ENCODE measurements at regions not wholly inside any gene's neighbourhood (a gene's known extent, or its start where the extent isn't known, plus 50 kb on each side); places are given as distances from the start of the nearest gene placed in this dataset.
"Not testable (repeated sequence)": the region's sequence is repeated elsewhere in the genome, so short reads cannot be mapped to it uniquely, and the experiment has no call there.

- Mint-ChIP-seq H3K4me1 (ENCODE audit: low read depth) (no peaks in the 10 kb centered on the region), H3K9me3 (peaks cover 52% of the 10 kb centered on the region)
These were observed 73.3 kb upstream of the FSIP2 start for GRCh38 chr2:185665251-185665814.

GRCh38 chr2:185667452-185667851 lies 71.2 kb upstream of the FSIP2 start:
- Mint-ChIP-seq H3K4me1 (ENCODE audit: low read depth) (no peaks in the 10 kb centered on the region), H3K27ac (no peak overlapping the region), H3K9me3 (peaks cover 60% of the 10 kb centered on the region), H3K27me3 (ENCODE audit: insufficient read depth) (no peaks in the 10 kb centered on the region), H3K36me3 (ENCODE audit: low read depth) (no peaks in the 10 kb centered on the region; the same call in 1 of the 2 replicates), H3K4me3 (no peak overlapping the region)
- TF ChIP-seq CTCF (IDR thresholded peaks at IDR 0.05) = no peak
- DNase-seq = no peak

More at GRCh38 chr2:185665251-185665814, 73.3 kb upstream of the FSIP2 start:
- TF ChIP-seq CTCF (IDR thresholded peaks at IDR 0.05) = no peak
- no peaks in the 10 kb centered on the region for H3K27me3 Mint-ChIP-seq (ENCODE audit: insufficient read depth)
- no peaks in the 10 kb centered on the region; the same call in 1 of the 2 replicates for H3K36me3 Mint-ChIP-seq (ENCODE audit: low read depth)
- no peak overlapping the region for H3K4me3 Mint-ChIP-seq
- DNase-seq = no peak
- H3K27ac Mint-ChIP-seq = no peak overlapping the region

- H3K4me1 Mint-ChIP-seq (ENCODE audit: low read depth) = no peaks in the 10 kb centered on the region
- peaks cover 55% of the 10 kb centered on the region for H3K9me3 Mint-ChIP-seq
- no peak for DNase-seq
- no peak overlapping the region for H3K27ac Mint-ChIP-seq
- H3K4me3 Mint-ChIP-seq = no peak overlapping the region
- no peaks in the 10 kb centered on the region; the same call in 1 of the 2 replicates for H3K36me3 Mint-ChIP-seq (ENCODE audit: low read depth)
- no peaks in the 10 kb centered on the region for H3K27me3 Mint-ChIP-seq (ENCODE audit: insufficient read depth)
- TF ChIP-seq CTCF (IDR thresholded peaks at IDR 0.05) = no peak
These were observed 69.9 kb upstream of the FSIP2 start for GRCh38 chr2:185668710-185669109.

GRCh38 chr2:185674232-185674631 lies 64.4 kb upstream of the FSIP2 start:
- H3K27ac Mint-ChIP-seq = no peak overlapping the region
- no peaks in the 10 kb centered on the region for H3K27me3 Mint-ChIP-seq (ENCODE audit: insufficient read depth)
- H3K4me1 Mint-ChIP-seq (ENCODE audit: low read depth) = no peaks in the 10 kb centered on the region
- no peaks in the 10 kb centered on the region; the same call in 1 of the 2 replicates for H3K36me3 Mint-ChIP-seq (ENCODE audit: low read depth)
- TF ChIP-seq CTCF (IDR thresholded peaks at IDR 0.05) = no peak
- DNase-seq = no peak
- H3K4me3 Mint-ChIP-seq = no peak overlapping the region
- peaks cover 25% of the 10 kb centered on the region for H3K9me3 Mint-ChIP-seq

- no peak for TF ChIP-seq CTCF (IDR thresholded peaks at IDR 0.05)
- H3K9me3 Mint-ChIP-seq = peaks cover 21% of the 10 kb centered on the region
- H3K4me1 Mint-ChIP-seq (ENCODE audit: low read depth) = no peaks in the 10 kb centered on the region
- no peaks in the 10 kb centered on the region for H3K36me3 Mint-ChIP-seq (ENCODE audit: low read depth)
- DNase-seq = no peak
- H3K27ac Mint-ChIP-seq = no peak overlapping the region
- H3K27me3 Mint-ChIP-seq (ENCODE audit: insufficient read depth) = no peaks in the 10 kb centered on the region; the same call in 1 of the 2 replicates
- H3K4me3 Mint-ChIP-seq = no peak overlapping the region
These were observed 62.3 kb upstream of the FSIP2 start for GRCh38 chr2:185676316-185676715.

GRCh38 chr2:185687001-185687400 lies 51.6 kb upstream of the FSIP2 start:
- H3K27me3 Mint-ChIP-seq (ENCODE audit: insufficient read depth); H3K36me3 Mint-ChIP-seq (ENCODE audit: low read depth); H3K4me1 Mint-ChIP-seq (ENCODE audit: low read depth); DNase-seq; H3K27ac Mint-ChIP-seq; H3K4me3 Mint-ChIP-seq: not testable (repeated sequence)
- peaks cover 52% of the 10 kb centered on the region for H3K9me3 Mint-ChIP-seq

All from HFFc6 (cell line).